GM21576 (cell line): ENCODE measurements at regions not wholly inside any gene's neighbourhood (a gene's known extent, or its start where the extent isn't known, plus 50 kb on each side); places are given as distances from the start of the nearest gene placed in this dataset.

Source experiments
- ATAC-seq: cut with Tn5 transposase; IDR thresholded peaks from one replicate; pipeline ENCODE4 v1.9.1; 2021; ENCODE audit warnings: mild to moderate bottlenecking, moderate library complexity; ENCODE audit not compliant: unreplicated experiment

- no peak for ATAC-seq
Measured at GRCh38 chr5:167953151-167953798, 338.2 kb upstream of the WWC1 start.

- no peak for ATAC-seq
Measured at GRCh38 chr5:167961731-167962130, 329.7 kb upstream of the WWC1 start.

- ATAC-seq, result no peak
Measured at GRCh38 chr5:167964529-167964928, 326.9 kb upstream of the WWC1 start.

- ATAC-seq, result no peak
Measured at GRCh38 chr5:167965710-167966109, 325.7 kb upstream of the WWC1 start.

GRCh38 chr5:167966979-167967378 lies 324.5 kb upstream of the WWC1 start:
- no peak for ATAC-seq

- ATAC-seq, result no peak
Measured at GRCh38 chr5:167967494-167968177, 323.8 kb upstream of the WWC1 start.

GRCh38 chr5:167968837-167969236 lies 322.6 kb upstream of the WWC1 start:
- ATAC-seq, result no peak

- ATAC-seq, result no peak
Measured at GRCh38 chr5:167969998-167970397, 321.4 kb upstream of the WWC1 start.

- ATAC-seq, result no peak
Measured at GRCh38 chr5:167971706-167972105, 319.7 kb upstream of the WWC1 start.

GRCh38 chr5:167973126-167973525 lies 318.3 kb upstream of the WWC1 start:
- no peak for ATAC-seq

GRCh38 chr5:167984951-167985350 lies 306.5 kb upstream of the WWC1 start:
- ATAC-seq, result no peak

GRCh38 chr5:167985373-167985772 lies 306.1 kb upstream of the WWC1 start:
- ATAC-seq, result no peak

GRCh38 chr5:167987490-167988280 lies 303.8 kb upstream of the WWC1 start:
- ATAC-seq, result no peak

- ATAC-seq, result no peak
Measured at GRCh38 chr5:167992868-167993267, 298.6 kb upstream of the WWC1 start.

GRCh38 chr5:167993771-167994170 lies 297.7 kb upstream of the WWC1 start:
- no peak for ATAC-seq

GRCh38 chr5:167995844-167996425 lies 295.5 kb upstream of the WWC1 start:
- no peak for ATAC-seq

GRCh38 chr5:167998148-167998767 lies 293.2 kb upstream of the WWC1 start:
- no peak for ATAC-seq

- no peak for ATAC-seq
Measured at GRCh38 chr5:167999182-167999581, 292.3 kb upstream of the WWC1 start.

- no peak for ATAC-seq
Measured at GRCh38 chr5:168001318-168001717, 290.1 kb upstream of the WWC1 start.

- no peak for ATAC-seq
Measured at GRCh38 chr5:168002116-168002515, 289.3 kb upstream of the WWC1 start.

GRCh38 chr5:168005093-168005492 lies 286.4 kb upstream of the WWC1 start:
- ATAC-seq, result no peak
